GM23338 (cell line): ENCODE measurements at regions not wholly inside any gene's neighbourhood (a gene's known extent, or its start where the extent isn't known, plus 50 kb on each side); places are given as distances from the start of the nearest gene placed in this dataset.

Experiments used
- ATAC-seq: fragments of 200-7000 bp; cut with Tn5 transposase; 3 replicates; pipeline ENCODE4 v1.9.1; 2020
- DNase-seq: peaks from one replicate; pipeline ENCODE4 v3.0.0-alpha.2; 2015; ENCODE audit warnings: low spot score
- H2AFZ ChIP-seq: fragments of 200-600 bp; sonication (generic); 2 replicates; pipeline ENCODE4 v1.8.0; 2016; ENCODE audit warnings: antibody characterized with exemption, mild to moderate bottlenecking, moderate library complexity
- H3F3A ChIP-seq: fragments of 200-600 bp; sonication (generic); replicated peaks from 2 replicates; pipeline ENCODE4 v1.8.0; 2017; ENCODE audit warnings: antibody characterized with exemption, mixed run types, low read depth
- H3K27ac ChIP-seq: fragments of 200-600 bp; sonication (generic); 2 replicates; pipeline ENCODE4 v1.6.1; 2016; ENCODE audit warnings: low read depth
- H3K27me3 ChIP-seq: fragments of 200-600 bp; sonication (generic); 2 replicates; pipeline ENCODE4 v1.8.0; 2016; ENCODE audit warnings: mild to moderate bottlenecking, mixed run types, moderate library complexity; ENCODE audit not compliant: insufficient read depth
- H3K36me3 ChIP-seq: fragments of 200-600 bp; sonication (generic); 2 replicates; pipeline ENCODE4 v1.8.0; 2016; ENCODE audit warnings: mild to moderate bottlenecking; ENCODE audit not compliant: insufficient read depth
- H3K4me1 ChIP-seq: fragments of 200-600 bp; sonication (generic); 2 replicates; pipeline ENCODE4 v1.8.0; 2016; ENCODE audit warnings: mild to moderate bottlenecking, moderate library complexity; ENCODE audit not compliant: insufficient read depth
- H3K4me2 ChIP-seq: fragments of 200-600 bp; sonication (generic); 2 replicates; pipeline ENCODE4 v1.7.1; 2017; ENCODE audit warnings: mixed run types
- H3K4me3 ChIP-seq: fragments of 200-600 bp; sonication (generic); 2 replicates; pipeline ENCODE4 v1.6.1; 2016; ENCODE audit warnings: mixed run types
- H3K79me2 ChIP-seq: fragments of 200-600 bp; sonication (generic); replicated peaks from 2 replicates; pipeline ENCODE4 v1.8.0; 2017; ENCODE audit warnings: mild to moderate bottlenecking; ENCODE audit not compliant: insufficient read depth
- H3K9me2 ChIP-seq: fragments of 200-600 bp; sonication (generic); 2 replicates; pipeline ENCODE4 v1.8.0; 2017; ENCODE audit not compliant: insufficient read depth
- H4K20me1 ChIP-seq: fragments of 200-600 bp; sonication (generic); replicated peaks from 2 replicates; pipeline ENCODE4 v1.8.0; 2017; ENCODE audit warnings: mild to moderate bottlenecking; ENCODE audit not compliant: insufficient read depth
- H3K27ac Mint-ChIP-seq: 2 replicates; pipeline ENCODE4 v1.8.0; 2020; ENCODE audit warnings: inconsistent platforms, mild to moderate bottlenecking, moderate library complexity, mixed read lengths
- H3K27me3 Mint-ChIP-seq: 3 replicates; pipeline ENCODE4 v1.8.0; 2022; ENCODE audit warnings: low read depth, mild to moderate bottlenecking, moderate library complexity, mixed read lengths, inconsistent platforms; ENCODE audit not compliant: insufficient read depth, poor library complexity
- H3K36me3 Mint-ChIP-seq: 3 replicates; pipeline ENCODE4 v1.8.0; 2021; ENCODE audit warnings: low read depth, mild to moderate bottlenecking, inconsistent platforms, moderate library complexity, mixed read lengths
- H3K4me1 Mint-ChIP-seq: 3 replicates; pipeline ENCODE4 v1.8.0; 2020; ENCODE audit warnings: mild to moderate bottlenecking, inconsistent platforms, mixed read lengths
- H3K4me3 Mint-ChIP-seq: 3 replicates; pipeline ENCODE4 v1.8.0; 2021; ENCODE audit warnings: moderate library complexity, mild to moderate bottlenecking, inconsistent platforms, mixed read lengths
- H3K9me3 Mint-ChIP-seq: 3 replicates; pipeline ENCODE4 v1.8.0; 2020; ENCODE audit warnings: moderate library complexity, mild to moderate bottlenecking, inconsistent platforms, mixed read lengths
- CREB1 ChIP-seq: fragments of 250-450 bp; sonication (Bioruptor Pico); IDR thresholded peaks from 2 replicates; pipeline ENCODE4 v1.5.0; 2020; ENCODE audit warnings: low read depth, mild to moderate bottlenecking, moderate library complexity
- EZH2 ChIP-seq: fragments of 200-600 bp; sonication (generic); IDR thresholded peaks from one replicate; pipeline ENCODE4 v1.8.0; 2017; ENCODE audit warnings: antibody characterized with exemption, mild to moderate bottlenecking, low read depth; ENCODE audit not compliant: unreplicated experiment
- EZH2phosphoT487 ChIP-seq: fragments of 200-600 bp; sonication (generic); IDR thresholded peaks from one replicate; pipeline ENCODE4 v1.8.1; 2018; ENCODE audit warnings: antibody characterized with exemption; ENCODE audit not compliant: unreplicated experiment
- JUNB ChIP-seq: IDR thresholded peaks from one replicate; pipeline ENCODE4 v1.6.1; 2016; ENCODE audit warnings: antibody characterized with exemption; ENCODE audit not compliant: unreplicated experiment
- NANOG ChIP-seq: IDR thresholded peaks from 2 replicates; pipeline ENCODE4 v1.6.1; 2016; ENCODE audit warnings: antibody characterized with exemption, borderline replicate concordance
- POLR2AphosphoS5 ChIP-seq: IDR thresholded peaks from 2 replicates; pipeline ENCODE4 v1.6.1; 2016; ENCODE audit warnings: antibody characterized with exemption, low read depth
- STAT1 ChIP-seq: IDR thresholded peaks from one replicate; pipeline ENCODE4 v1.6.1; 2016; ENCODE audit warnings: antibody characterized with exemption; ENCODE audit not compliant: unreplicated experiment
- ZNF114 ChIP-seq: fragments of 250-450 bp; sonication (Bioruptor Pico); IDR thresholded peaks from 2 replicates; pipeline ENCODE4 v1.5.0; 2020; ENCODE audit warnings: mild to moderate bottlenecking, moderate library complexity
- ZNF331 ChIP-seq: fragments of 250-450 bp; sonication (Bioruptor Pico); IDR thresholded peaks from 2 replicates; pipeline ENCODE4 v1.5.0; 2020; ENCODE audit warnings: low read depth, mild to moderate bottlenecking, moderate library complexity
- TF ChIP-seq, protein P1 (sequence below): IDR thresholded peaks from one replicate; pipeline ENCODE4 v1.6.1; 2018; ENCODE audit warnings: antibody characterized with exemption; ENCODE audit not compliant: unreplicated experiment
- TF ChIP-seq, protein P2 (sequence below), 2 experiments: fragments of 200-600 bp in 1 of 2; sonication (generic) in 1 of 2; conservative IDR thresholded peaks; 2 replicates each; pipeline versions ENCODE4 v1.5.1 to v1.6.1; 2016 to 2017; ENCODE audit warnings: antibody characterized with exemption in 2 of 2, low read depth in 2 of 2, mild to moderate bottlenecking in 2 of 2, moderate library complexity in 1 of 2
- TF ChIP-seq, protein P3 (sequence below): fragments of 250-450 bp; sonication (Bioruptor Pico); IDR thresholded peaks from 2 replicates; pipeline ENCODE4 v1.5.0; 2020; ENCODE audit warnings: mild to moderate bottlenecking, moderate library complexity
- TF ChIP-seq, protein P4 (sequence below): IDR thresholded peaks from 2 replicates; pipeline ENCODE4 v1.6.1; 2016; ENCODE audit warnings: antibody characterized with exemption

DNA sequence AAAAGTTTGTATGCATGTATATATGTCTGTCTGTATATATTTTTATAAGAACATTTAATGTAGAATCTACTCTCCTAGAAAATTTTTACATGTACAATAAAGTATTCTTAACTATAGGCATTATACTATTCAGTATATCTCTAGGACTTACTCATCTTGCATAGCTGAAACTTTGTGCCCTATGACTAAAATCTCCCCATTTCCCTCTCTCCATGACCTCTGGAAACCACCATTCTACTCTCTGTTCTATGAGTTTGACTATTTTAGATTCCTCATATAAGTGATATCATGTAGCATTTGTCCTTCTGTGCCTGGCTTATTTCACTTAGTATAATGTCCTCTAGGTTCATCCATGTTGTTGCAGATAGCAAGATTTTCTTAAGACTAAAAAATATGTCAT is 205.1 kb upstream of the SMLR1 start:
- H3K4me1 Mint-ChIP-seq, result peaks cover 8% of the 10 kb centered on the region; the same call in 2 of the 3 replicates
- no peak overlapping the region for H3K27ac Mint-ChIP-seq
- H3K4me2 ChIP-seq, result no peak overlapping the region
- TF ChIP-seq, protein P1, sequence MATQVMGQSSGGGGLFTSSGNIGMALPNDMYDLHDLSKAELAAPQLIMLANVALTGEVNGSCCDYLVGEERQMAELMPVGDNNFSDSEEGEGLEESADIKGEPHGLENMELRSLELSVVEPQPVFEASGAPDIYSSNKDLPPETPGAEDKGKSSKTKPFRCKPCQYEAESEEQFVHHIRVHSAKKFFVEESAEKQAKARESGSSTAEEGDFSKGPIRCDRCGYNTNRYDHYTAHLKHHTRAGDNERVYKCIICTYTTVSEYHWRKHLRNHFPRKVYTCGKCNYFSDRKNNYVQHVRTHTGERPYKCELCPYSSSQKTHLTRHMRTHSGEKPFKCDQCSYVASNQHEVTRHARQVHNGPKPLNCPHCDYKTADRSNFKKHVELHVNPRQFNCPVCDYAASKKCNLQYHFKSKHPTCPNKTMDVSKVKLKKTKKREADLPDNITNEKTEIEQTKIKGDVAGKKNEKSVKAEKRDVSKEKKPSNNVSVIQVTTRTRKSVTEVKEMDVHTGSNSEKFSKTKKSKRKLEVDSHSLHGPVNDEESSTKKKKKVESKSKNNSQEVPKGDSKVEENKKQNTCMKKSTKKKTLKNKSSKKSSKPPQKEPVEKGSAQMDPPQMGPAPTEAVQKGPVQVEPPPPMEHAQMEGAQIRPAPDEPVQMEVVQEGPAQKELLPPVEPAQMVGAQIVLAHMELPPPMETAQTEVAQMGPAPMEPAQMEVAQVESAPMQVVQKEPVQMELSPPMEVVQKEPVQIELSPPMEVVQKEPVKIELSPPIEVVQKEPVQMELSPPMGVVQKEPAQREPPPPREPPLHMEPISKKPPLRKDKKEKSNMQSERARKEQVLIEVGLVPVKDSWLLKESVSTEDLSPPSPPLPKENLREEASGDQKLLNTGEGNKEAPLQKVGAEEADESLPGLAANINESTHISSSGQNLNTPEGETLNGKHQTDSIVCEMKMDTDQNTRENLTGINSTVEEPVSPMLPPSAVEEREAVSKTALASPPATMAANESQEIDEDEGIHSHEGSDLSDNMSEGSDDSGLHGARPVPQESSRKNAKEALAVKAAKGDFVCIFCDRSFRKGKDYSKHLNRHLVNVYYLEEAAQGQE, result no peak
- TF ChIP-seq ZNF331 (CRISPR knock-in tag), result no peak
- no peak for TF ChIP-seq EZH2phosphoT487
- TF ChIP-seq, protein P2, sequence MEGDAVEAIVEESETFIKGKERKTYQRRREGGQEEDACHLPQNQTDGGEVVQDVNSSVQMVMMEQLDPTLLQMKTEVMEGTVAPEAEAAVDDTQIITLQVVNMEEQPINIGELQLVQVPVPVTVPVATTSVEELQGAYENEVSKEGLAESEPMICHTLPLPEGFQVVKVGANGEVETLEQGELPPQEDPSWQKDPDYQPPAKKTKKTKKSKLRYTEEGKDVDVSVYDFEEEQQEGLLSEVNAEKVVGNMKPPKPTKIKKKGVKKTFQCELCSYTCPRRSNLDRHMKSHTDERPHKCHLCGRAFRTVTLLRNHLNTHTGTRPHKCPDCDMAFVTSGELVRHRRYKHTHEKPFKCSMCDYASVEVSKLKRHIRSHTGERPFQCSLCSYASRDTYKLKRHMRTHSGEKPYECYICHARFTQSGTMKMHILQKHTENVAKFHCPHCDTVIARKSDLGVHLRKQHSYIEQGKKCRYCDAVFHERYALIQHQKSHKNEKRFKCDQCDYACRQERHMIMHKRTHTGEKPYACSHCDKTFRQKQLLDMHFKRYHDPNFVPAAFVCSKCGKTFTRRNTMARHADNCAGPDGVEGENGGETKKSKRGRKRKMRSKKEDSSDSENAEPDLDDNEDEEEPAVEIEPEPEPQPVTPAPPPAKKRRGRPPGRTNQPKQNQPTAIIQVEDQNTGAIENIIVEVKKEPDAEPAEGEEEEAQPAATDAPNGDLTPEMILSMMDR (conservative IDR thresholded peaks at IDR 0.05; ENCODE audit: low read depth in 2 of 2), result no peak
- TF ChIP-seq, protein P3, sequence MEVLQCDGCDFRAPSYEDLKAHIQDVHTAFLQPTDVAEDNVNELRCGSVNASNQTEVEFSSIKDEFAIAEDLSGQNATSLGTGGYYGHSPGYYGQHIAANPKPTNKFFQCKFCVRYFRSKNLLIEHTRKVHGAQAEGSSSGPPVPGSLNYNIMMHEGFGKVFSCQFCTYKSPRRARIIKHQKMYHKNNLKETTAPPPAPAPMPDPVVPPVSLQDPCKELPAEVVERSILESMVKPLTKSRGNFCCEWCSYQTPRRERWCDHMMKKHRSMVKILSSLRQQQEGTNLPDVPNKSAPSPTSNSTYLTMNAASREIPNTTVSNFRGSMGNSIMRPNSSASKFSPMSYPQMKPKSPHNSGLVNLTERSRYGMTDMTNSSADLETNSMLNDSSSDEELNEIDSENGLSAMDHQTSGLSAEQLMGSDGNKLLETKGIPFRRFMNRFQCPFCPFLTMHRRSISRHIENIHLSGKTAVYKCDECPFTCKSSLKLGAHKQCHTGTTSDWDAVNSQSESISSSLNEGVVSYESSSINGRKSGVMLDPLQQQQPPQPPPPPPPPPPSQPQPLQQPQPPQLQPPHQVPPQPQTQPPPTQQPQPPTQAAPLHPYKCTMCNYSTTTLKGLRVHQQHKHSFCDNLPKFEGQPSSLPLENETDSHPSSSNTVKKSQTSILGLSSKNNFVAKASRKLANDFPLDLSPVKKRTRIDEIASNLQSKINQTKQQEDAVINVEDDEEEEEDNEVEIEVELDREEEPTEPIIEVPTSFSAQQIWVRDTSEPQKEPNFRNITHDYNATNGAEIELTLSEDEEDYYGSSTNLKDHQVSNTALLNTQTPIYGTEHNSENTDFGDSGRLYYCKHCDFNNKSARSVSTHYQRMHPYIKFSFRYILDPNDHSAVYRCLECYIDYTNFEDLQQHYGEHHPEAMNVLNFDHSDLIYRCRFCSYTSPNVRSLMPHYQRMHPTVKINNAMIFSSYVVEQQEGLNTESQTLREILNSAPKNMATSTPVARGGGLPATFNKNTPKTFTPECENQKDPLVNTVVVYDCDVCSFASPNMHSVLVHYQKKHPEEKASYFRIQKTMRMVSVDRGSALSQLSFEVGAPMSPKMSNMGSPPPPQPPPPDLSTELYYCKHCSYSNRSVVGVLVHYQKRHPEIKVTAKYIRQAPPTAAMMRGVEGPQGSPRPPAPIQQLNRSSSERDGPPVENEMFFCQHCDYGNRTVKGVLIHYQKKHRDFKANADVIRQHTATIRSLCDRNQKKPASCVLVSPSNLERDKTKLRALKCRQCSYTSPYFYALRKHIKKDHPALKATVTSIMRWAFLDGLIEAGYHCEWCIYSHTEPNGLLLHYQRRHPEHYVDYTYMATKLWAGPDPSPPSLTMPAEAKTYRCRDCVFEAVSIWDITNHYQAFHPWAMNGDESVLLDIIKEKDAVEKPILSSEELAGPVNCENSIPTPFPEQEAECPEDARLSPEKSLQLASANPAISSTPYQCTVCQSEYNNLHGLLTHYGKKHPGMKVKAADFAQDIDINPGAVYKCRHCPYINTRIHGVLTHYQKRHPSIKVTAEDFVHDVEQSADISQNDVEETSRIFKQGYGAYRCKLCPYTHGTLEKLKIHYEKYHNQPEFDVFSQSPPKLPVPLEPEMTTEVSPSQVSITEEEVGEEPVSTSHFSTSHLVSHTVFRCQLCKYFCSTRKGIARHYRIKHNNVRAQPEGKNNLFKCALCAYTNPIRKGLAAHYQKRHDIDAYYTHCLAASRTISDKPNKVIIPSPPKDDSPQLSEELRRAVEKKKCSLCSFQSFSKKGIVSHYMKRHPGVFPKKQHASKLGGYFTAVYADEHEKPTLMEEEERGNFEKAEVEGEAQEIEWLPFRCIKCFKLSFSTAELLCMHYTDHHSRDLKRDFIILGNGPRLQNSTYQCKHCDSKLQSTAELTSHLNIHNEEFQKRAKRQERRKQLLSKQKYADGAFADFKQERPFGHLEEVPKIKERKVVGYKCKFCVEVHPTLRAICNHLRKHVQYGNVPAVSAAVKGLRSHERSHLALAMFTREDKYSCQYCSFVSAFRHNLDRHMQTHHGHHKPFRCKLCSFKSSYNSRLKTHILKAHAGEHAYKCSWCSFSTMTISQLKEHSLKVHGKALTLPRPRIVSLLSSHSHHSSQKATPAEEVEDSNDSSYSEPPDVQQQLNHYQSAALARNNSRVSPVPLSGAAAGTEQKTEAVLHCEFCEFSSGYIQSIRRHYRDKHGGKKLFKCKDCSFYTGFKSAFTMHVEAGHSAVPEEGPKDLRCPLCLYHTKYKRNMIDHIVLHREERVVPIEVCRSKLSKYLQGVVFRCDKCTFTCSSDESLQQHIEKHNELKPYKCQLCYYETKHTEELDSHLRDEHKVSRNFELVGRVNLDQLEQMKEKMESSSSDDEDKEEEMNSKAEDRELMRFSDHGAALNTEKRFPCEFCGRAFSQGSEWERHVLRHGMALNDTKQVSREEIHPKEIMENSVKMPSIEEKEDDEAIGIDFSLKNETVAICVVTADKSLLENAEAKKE (CRISPR knock-in tag), result no peak
- TF ChIP-seq CREB1 (CRISPR knock-in tag), result no peak
- no peak for TF ChIP-seq JUNB
- TF ChIP-seq EZH2, result no peak
- TF ChIP-seq, protein P4, sequence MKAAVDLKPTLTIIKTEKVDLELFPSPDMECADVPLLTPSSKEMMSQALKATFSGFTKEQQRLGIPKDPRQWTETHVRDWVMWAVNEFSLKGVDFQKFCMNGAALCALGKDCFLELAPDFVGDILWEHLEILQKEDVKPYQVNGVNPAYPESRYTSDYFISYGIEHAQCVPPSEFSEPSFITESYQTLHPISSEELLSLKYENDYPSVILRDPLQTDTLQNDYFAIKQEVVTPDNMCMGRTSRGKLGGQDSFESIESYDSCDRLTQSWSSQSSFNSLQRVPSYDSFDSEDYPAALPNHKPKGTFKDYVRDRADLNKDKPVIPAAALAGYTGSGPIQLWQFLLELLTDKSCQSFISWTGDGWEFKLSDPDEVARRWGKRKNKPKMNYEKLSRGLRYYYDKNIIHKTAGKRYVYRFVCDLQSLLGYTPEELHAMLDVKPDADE, result no peak
- TF ChIP-seq NANOG, result no peak
- TF ChIP-seq STAT1, result no peak
- no peak for TF ChIP-seq POLR2AphosphoS5
- no peak for TF ChIP-seq ZNF114 (CRISPR knock-in tag)
- H3K9me2 ChIP-seq, result no peaks in the 10 kb centered on the region
- no peak overlapping the region for H3K4me3 Mint-ChIP-seq
- no peak overlapping the region for H3K27ac ChIP-seq
- H3K9me3 Mint-ChIP-seq, result no peaks in the 10 kb centered on the region; the same call in 2 of the 3 replicates
- no peak overlapping the region for H2AFZ ChIP-seq
- H3K36me3 ChIP-seq, result no peaks in the 10 kb centered on the region
- H3K4me1 ChIP-seq, result peaks cover 4% of the 10 kb centered on the region; the same call in 1 of the 2 replicates
- ATAC-seq, result no peak
- no peaks in the 10 kb centered on the region for H3K79me2 ChIP-seq
- no peak for DNase-seq
- H3K36me3 Mint-ChIP-seq, result no peaks in the 10 kb centered on the region; the same call in 2 of the 3 replicates
- no peaks in the 10 kb centered on the region for H3K27me3 ChIP-seq
- no peak overlapping the region for H3K4me3 ChIP-seq
- H4K20me1 ChIP-seq, result no peaks in the 10 kb centered on the region
- H3F3A ChIP-seq, result no peaks in the 10 kb centered on the region
- H3K27me3 Mint-ChIP-seq, result no peaks in the 10 kb centered on the region
